Fibroblast of villous mesenchyme (primary cell): ENCODE measurements at regions not wholly inside any gene's neighbourhood (a gene's known extent, or its start where the extent isn't known, plus 50 kb on each side); places are given as distances from the start of the nearest gene placed in this dataset.
A peak's percentile ranks its signal among the peaks of the same experiment; 100 is the strongest.

Source experiments
- DNase-seq: peaks from one replicate; pipeline ENCODE4 v3.0.0-alpha.2; 2010; ENCODE audit warnings: low read depth
- H3K4me3 ChIP-seq: 2 replicates; pipeline ENCODE4 v1.5.1; 2011; ENCODE audit warnings: low read depth, mild to moderate bottlenecking, low read length
- CTCF ChIP-seq: IDR thresholded peaks from 2 replicates; pipeline ENCODE4 v1.5.1; 2012; ENCODE audit warnings: low read depth, mild to moderate bottlenecking, low read length; ENCODE audit not compliant: insufficient read depth

DNA sequence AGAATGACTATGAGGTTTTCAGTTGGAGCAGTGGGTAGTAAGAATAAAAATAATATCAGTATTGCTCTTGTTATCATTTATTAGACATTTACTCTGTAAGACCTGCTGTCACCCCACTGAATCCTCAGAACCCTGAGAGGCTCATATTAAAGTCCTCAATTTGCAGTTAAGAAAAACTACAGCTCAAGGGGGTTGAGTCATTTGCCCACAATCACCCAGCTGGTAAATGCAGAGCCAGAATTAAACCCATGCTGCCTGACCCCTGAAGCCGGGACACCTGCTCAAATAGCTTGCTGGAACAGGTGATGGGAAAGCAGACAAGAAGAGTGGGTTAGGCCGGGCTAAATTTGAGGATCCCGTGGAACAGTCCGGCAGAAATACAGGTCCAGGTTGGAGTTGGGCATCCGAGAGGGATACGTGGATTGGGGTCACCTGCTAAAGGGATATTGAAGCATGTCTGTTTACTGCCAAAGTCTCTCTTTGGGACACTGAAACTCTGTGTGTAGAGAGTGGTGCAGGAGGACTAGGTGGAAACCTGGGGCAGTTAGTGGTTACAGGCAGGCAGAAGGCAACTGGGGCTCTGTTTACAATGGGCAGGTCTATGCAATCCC is 344.1 kb downstream of the CDC5L start:
- no peak for TF ChIP-seq CTCF
- no peak for DNase-seq
- H3K4me3 ChIP-seq: no peak overlapping the region

DNA sequence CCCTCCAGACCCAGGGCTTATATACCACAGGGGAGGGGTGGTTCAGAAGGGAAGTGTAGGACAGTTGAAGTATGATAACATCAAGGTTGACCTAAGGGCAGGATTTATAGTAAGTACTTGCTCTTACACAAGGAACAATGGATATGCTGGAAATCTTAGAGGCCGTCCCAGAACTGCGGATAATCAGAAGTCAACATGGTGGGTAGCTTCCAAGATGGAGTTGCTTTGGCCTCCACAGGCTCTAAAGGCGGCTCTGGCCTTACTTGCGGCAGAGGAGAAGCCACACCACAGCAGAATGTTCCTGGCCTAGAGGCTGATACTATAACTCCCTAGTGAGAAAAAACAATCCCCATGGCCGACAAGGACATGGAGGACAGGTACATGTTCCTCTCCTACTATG is 344.7 kb downstream of the CDC5L start:
- no peak for TF ChIP-seq CTCF

GRCh38 chr6:44733126-44733525 is 345.6 kb downstream of the CDC5L start:
- no peak for TF ChIP-seq CTCF
- no peak for DNase-seq
- no peak overlapping the region for H3K4me3 ChIP-seq

More for the DNA sequence above, 344.7 kb downstream of the CDC5L start:
- no peak overlapping the region for H3K4me3 ChIP-seq
- no peak for DNase-seq

GRCh38 chr6:44733868-44734267 is 346.4 kb downstream of the CDC5L start:
- no peak for TF ChIP-seq CTCF
- DNase-seq: peak; percentile 45
- H3K4me3 ChIP-seq: no peak overlapping the region

DNA sequence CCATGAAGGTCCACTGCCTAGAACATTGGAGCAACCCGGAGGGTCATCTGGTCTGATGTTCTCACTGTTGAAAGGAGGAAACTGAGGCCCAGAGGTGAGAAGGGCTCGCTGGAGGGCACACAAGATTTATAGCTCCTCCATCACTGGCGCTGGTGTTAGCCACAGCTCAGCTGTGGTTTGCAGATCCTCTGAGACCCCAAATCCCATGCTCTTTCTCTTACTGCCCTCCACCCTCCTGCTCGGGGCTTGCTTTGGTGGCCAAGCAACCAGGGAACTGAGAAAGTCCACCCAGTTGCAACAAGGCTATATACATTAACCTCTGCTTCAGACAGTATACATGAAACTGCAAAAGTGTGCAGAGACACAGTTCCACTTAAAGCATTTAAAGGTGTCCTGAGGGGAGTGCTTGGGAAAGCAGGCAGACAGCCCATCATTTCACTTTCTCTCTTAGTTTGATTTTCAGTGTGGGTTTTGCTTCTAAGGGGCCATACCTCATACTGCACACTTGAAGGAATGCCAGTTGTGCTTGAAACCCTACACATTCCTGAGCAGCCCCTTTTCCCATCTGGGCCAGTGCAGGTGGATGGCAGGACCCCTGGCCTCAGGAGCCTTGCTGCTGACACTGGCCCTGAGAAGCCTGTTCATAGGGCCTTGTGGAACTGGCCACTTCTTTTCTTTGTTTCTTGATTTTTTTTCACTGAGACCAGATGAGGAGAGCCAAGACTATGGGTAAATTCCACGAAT is 347.6 kb downstream of the CDC5L start:
- no peak for DNase-seq
- no peak overlapping the region for H3K4me3 ChIP-seq
- no peak for TF ChIP-seq CTCF

- TF ChIP-seq CTCF: no peak
- H3K4me3 ChIP-seq: no peak overlapping the region
- peak; percentile 37 for DNase-seq
Measured at GRCh38 chr6:44735630-44735963, 348.1 kb downstream of the CDC5L start.
